ENCODE measurements at regions not wholly inside any gene's neighbourhood (a gene's known extent, or its start where the extent isn't known, plus 50 kb on each side); places are given as distances from the start of the nearest gene placed in this dataset.

- no peak for TF ChIP-seq CTCF (IDR thresholded peaks at IDR 0.05; ENCODE audit: insufficient read depth, low read depth, low read length, missing control alignments)
- DNase-seq (ENCODE audit: low read depth): no peak
Observed at GRCh38 chr2:2512931-2513330, 181.9 kb upstream of the MYT1L start.

GRCh38 chr2:2507417-2507997 lies 176.4 kb upstream of the MYT1L start:
- no peak for TF ChIP-seq CTCF (IDR thresholded peaks at IDR 0.05; ENCODE audit: insufficient read depth, low read depth, low read length, missing control alignments)
- H3K4me3 ChIP-seq (ENCODE audit: low read depth, low read length): no peak overlapping the region
- no peak for DNase-seq (ENCODE audit: low read depth)

More at GRCh38 chr2:2512931-2513330, 181.9 kb upstream of the MYT1L start:
- no peak overlapping the region for H3K4me3 ChIP-seq (ENCODE audit: low read depth, low read length)

- TF ChIP-seq CTCF (IDR thresholded peaks at IDR 0.05; ENCODE audit: insufficient read depth, low read depth, low read length, missing control alignments): no peak
- no peak for DNase-seq (ENCODE audit: low read depth)
- H3K4me3 ChIP-seq (ENCODE audit: low read depth, low read length): no peak overlapping the region
Observed at GRCh38 chr2:2506536-2506935, 175.5 kb upstream of the MYT1L start.

- no peak overlapping the region for H3K4me3 ChIP-seq (ENCODE audit: low read depth, low read length)
- TF ChIP-seq CTCF (IDR thresholded peaks at IDR 0.05; ENCODE audit: insufficient read depth, low read depth, low read length, missing control alignments): no peak
- no peak for DNase-seq (ENCODE audit: low read depth)
Observed at GRCh38 chr2:2505604-2506003, 174.5 kb upstream of the MYT1L start.

- no peak for TF ChIP-seq CTCF (IDR thresholded peaks at IDR 0.05; ENCODE audit: insufficient read depth, low read depth, low read length, missing control alignments)
- DNase-seq (ENCODE audit: low read depth): no peak
- H3K4me3 ChIP-seq (ENCODE audit: low read depth, low read length): no peak overlapping the region
Observed at GRCh38 chr2:2503864-2504418, 172.9 kb upstream of the MYT1L start.

- no peak for TF ChIP-seq CTCF (IDR thresholded peaks at IDR 0.05; ENCODE audit: insufficient read depth, low read depth, low read length, missing control alignments)
- no peak for DNase-seq (ENCODE audit: low read depth)
- H3K4me3 ChIP-seq (ENCODE audit: low read depth, low read length): no peak overlapping the region
Observed at GRCh38 chr2:2502201-2502549, 171.1 kb upstream of the MYT1L start.
